Cardiac muscle cell (in vitro differentiated cells and primary cell): ENCODE measurements at regions not wholly inside any gene's neighbourhood (a gene's known extent, or its start where the extent isn't known, plus 50 kb on each side); places are given as distances from the start of the nearest gene placed in this dataset.

ENCODE experiments used
- DNase-seq, 2 donors: peaks; one replicate each; pipeline versions ENCODE4 v3.0.0 to v3.0.0-alpha.2; 2010 to 2017; ENCODE audit warnings: low read depth in 1 of 2, low spot score in 1 of 2
- H3K27ac ChIP-seq: fragments of 200-600 bp; sonication (generic); 2 replicates; pipeline ENCODE4 v1.5.1; 2016
- H3K27me3 ChIP-seq: fragments of 200-600 bp; sonication (generic); 2 replicates; pipeline ENCODE4 v1.6.0; 2016; ENCODE audit warnings: control low read depth
- H3K36me3 ChIP-seq: fragments of 200-600 bp; sonication (generic); 2 replicates; pipeline ENCODE4 v1.5.1; 2016; ENCODE audit warnings: control low read depth
- H3K4me1 ChIP-seq: fragments of 200-600 bp; sonication (generic); 2 replicates; pipeline ENCODE4 v1.8.1; 2017; ENCODE audit warnings: low read depth, mild to moderate bottlenecking, mixed run types
- H3K4me3 ChIP-seq: fragments of 200-600 bp; sonication (generic); 2 replicates; pipeline ENCODE4 v1.5.1; 2016; ENCODE audit warnings: mild to moderate bottlenecking
- H3K9me3 ChIP-seq: fragments of 200-600 bp; sonication (generic); 2 replicates; pipeline ENCODE4 v1.5.1; 2017; ENCODE audit warnings: low read depth, mild to moderate bottlenecking, control low read depth
- CTCF ChIP-seq: IDR thresholded peaks from 2 replicates; pipeline ENCODE4 v1.5.1; 2012; ENCODE audit warnings: low read depth, mild to moderate bottlenecking, low read length

- Histone ChIP-seq H3K27ac (no peak overlapping the region), H3K4me1 (no peaks in the 10 kb centered on the region), H3K9me3 (no peaks in the 10 kb centered on the region), H3K27me3 (no peaks in the 10 kb centered on the region), H3K36me3 (no peaks in the 10 kb centered on the region), H3K4me3 (no peak overlapping the region)
- DNase-seq, result no peak
- no peak for TF ChIP-seq CTCF
Measured at GRCh38 chr2:2701813-2702212, 370.7 kb upstream of the MYT1L start.

GRCh38 chr2:2701176-2701781, 370.2 kb upstream of the MYT1L start:
- Histone ChIP-seq H3K9me3 (no peaks in the 10 kb centered on the region), H3K4me3 (no peak overlapping the region), H3K27ac (no peak overlapping the region), H3K4me1 (no peaks in the 10 kb centered on the region), H3K36me3 (no peaks in the 10 kb centered on the region), H3K27me3 (no peaks in the 10 kb centered on the region)
- TF ChIP-seq CTCF, result no peak
- no peak for DNase-seq

- no peak for TF ChIP-seq CTCF
- H3K9me3 ChIP-seq, result no peaks in the 10 kb centered on the region
- no peak overlapping the region for H3K4me3 ChIP-seq
- H3K27me3 ChIP-seq, result no peaks in the 10 kb centered on the region
- no peaks in the 10 kb centered on the region for H3K4me1 ChIP-seq
- no peaks in the 10 kb centered on the region for H3K36me3 ChIP-seq
- no peak overlapping the region for H3K27ac ChIP-seq
- peak in 1 of 2 donors; percentile 9 for DNase-seq
Measured at GRCh38 chr2:2699121-2699505, 368.0 kb upstream of the MYT1L start.

GRCh38 chr2:2698182-2699120, 367.4 kb upstream of the MYT1L start:
- no peak for TF ChIP-seq CTCF
- Histone ChIP-seq H3K27me3 (no peaks in the 10 kb centered on the region), H3K36me3 (no peaks in the 10 kb centered on the region), H3K4me1 (no peaks in the 10 kb centered on the region), H3K9me3 (no peaks in the 10 kb centered on the region), H3K27ac (no peak overlapping the region), H3K4me3 (no peak overlapping the region)
- peak in 1 of 2 donors; percentile 41 for DNase-seq

- no peaks in the 10 kb centered on the region for H3K4me1 ChIP-seq
- H3K9me3 ChIP-seq, result no peaks in the 10 kb centered on the region
- no peak overlapping the region for H3K4me3 ChIP-seq
- no peaks in the 10 kb centered on the region for H3K27me3 ChIP-seq
- TF ChIP-seq CTCF, result no peak
- no peak overlapping the region for H3K27ac ChIP-seq
- DNase-seq, result no peak
- no peaks in the 10 kb centered on the region for H3K36me3 ChIP-seq
Measured at GRCh38 chr2:2696733-2697455, 365.8 kb upstream of the MYT1L start.
